ENCODE measurements at regions not wholly inside any gene's neighbourhood (a gene's known extent, or its start where the extent isn't known, plus 50 kb on each side); places are given as distances from the start of the nearest gene placed in this dataset.
"Not testable (repeated sequence)": the region's sequence is repeated elsewhere in the genome, so short reads cannot be mapped to it uniquely, and the experiment has no call there.

- no peak for DNase-seq (ENCODE audit: low read depth in 2 of 2, low spot score in 1 of 2)
Observed at GRCh38 chr15:69552057-69552815, 99.6 kb downstream of the RPLP1 start.

- DNase-seq (ENCODE audit: low read depth in 2 of 2, low spot score in 1 of 2) = no peak
Observed at GRCh38 chr15:69553686-69554085, 101.1 kb downstream of the RPLP1 start.

GRCh38 chr15:69554279-69554961 lies 101.8 kb downstream of the RPLP1 start:
- DNase-seq (ENCODE audit: low read depth in 2 of 2, low spot score in 1 of 2) = no peak

GRCh38 chr15:69555080-69555479 lies 102.5 kb downstream of the RPLP1 start:
- DNase-seq (ENCODE audit: low read depth in 2 of 2, low spot score in 1 of 2) = no peak

GRCh38 chr15:69556344-69556743 lies 103.7 kb downstream of the RPLP1 start:
- no peak for DNase-seq (ENCODE audit: low read depth in 2 of 2, low spot score in 1 of 2)

- DNase-seq (ENCODE audit: low read depth in 2 of 2, low spot score in 1 of 2) = no peak
Observed at GRCh38 chr15:69557020-69557706, 104.5 kb downstream of the RPLP1 start.

GRCh38 chr15:69557707-69558409 lies 105.2 kb downstream of the RPLP1 start:
- DNase-seq (ENCODE audit: low read depth in 2 of 2, low spot score in 1 of 2) = no peak

GRCh38 chr15:69559440-69560190 lies 107.0 kb downstream of the RPLP1 start:
- DNase-seq (ENCODE audit: low read depth in 2 of 2, low spot score in 1 of 2) = no peak

GRCh38 chr15:69561071-69561784 lies 108.6 kb downstream of the RPLP1 start:
- DNase-seq (ENCODE audit: low read depth in 2 of 2, low spot score in 1 of 2) = no peak

- no peak for DNase-seq (ENCODE audit: low read depth in 2 of 2, low spot score in 1 of 2)
Observed at GRCh38 chr15:69562116-69562515, 109.5 kb downstream of the RPLP1 start.

GRCh38 chr15:69562564-69562963 lies 109.9 kb downstream of the RPLP1 start:
- no peak for DNase-seq (ENCODE audit: low read depth in 2 of 2, low spot score in 1 of 2)

GRCh38 chr15:69565066-69565655 lies 112.5 kb downstream of the RPLP1 start:
- no peak for DNase-seq (ENCODE audit: low read depth in 2 of 2, low spot score in 1 of 2)

- DNase-seq (ENCODE audit: low read depth in 2 of 2, low spot score in 1 of 2) = not testable (repeated sequence)
Observed at GRCh38 chr15:69567238-69567760, 114.7 kb downstream of the RPLP1 start.

- no peak for DNase-seq (ENCODE audit: low read depth in 2 of 2, low spot score in 1 of 2)
Observed at GRCh38 chr15:69568173-69569009, 115.8 kb downstream of the RPLP1 start.

GRCh38 chr15:69570454-69570853 lies 117.8 kb downstream of the RPLP1 start:
- DNase-seq (ENCODE audit: low read depth in 2 of 2, low spot score in 1 of 2) = no peak

- DNase-seq (ENCODE audit: low read depth in 2 of 2, low spot score in 1 of 2) = no peak
Observed at GRCh38 chr15:69570997-69571396, 118.4 kb downstream of the RPLP1 start.

GRCh38 chr15:69573278-69573677 lies 120.7 kb downstream of the RPLP1 start:
- not testable (repeated sequence) for DNase-seq (ENCODE audit: low read depth in 2 of 2, low spot score in 1 of 2)

GRCh38 chr15:69573815-69574475 lies 121.3 kb downstream of the RPLP1 start:
- DNase-seq (ENCODE audit: low read depth in 2 of 2, low spot score in 1 of 2) = no peak
